ENCODE measurements at regions not wholly inside any gene's neighbourhood (a gene's known extent, or its start where the extent isn't known, plus 50 kb on each side); places are given as distances from the start of the nearest gene placed in this dataset.

- TF ChIP-seq, protein P1, sequence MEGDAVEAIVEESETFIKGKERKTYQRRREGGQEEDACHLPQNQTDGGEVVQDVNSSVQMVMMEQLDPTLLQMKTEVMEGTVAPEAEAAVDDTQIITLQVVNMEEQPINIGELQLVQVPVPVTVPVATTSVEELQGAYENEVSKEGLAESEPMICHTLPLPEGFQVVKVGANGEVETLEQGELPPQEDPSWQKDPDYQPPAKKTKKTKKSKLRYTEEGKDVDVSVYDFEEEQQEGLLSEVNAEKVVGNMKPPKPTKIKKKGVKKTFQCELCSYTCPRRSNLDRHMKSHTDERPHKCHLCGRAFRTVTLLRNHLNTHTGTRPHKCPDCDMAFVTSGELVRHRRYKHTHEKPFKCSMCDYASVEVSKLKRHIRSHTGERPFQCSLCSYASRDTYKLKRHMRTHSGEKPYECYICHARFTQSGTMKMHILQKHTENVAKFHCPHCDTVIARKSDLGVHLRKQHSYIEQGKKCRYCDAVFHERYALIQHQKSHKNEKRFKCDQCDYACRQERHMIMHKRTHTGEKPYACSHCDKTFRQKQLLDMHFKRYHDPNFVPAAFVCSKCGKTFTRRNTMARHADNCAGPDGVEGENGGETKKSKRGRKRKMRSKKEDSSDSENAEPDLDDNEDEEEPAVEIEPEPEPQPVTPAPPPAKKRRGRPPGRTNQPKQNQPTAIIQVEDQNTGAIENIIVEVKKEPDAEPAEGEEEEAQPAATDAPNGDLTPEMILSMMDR (IDR thresholded peaks at IDR 0.05) = no peak
- TF ChIP-seq EP300 (IDR thresholded peaks at IDR 0.05) (no peak), POLR2AphosphoS5 (IDR thresholded peaks at IDR 0.05) (no peak)
Observed at GRCh38 chr5:158277276-158277675, 418.3 kb upstream of the CLINT1 start.
